IMR-90 (cell line): ENCODE measurements at regions not wholly inside any gene's neighbourhood (a gene's known extent, or its start where the extent isn't known, plus 50 kb on each side); places are given as distances from the start of the nearest gene placed in this dataset.

ENCODE experiments used
- ATAC-seq: fragments of 200-7000 bp; cut with Tn5 transposase; 2 replicates; pipeline ENCODE4 v1.9.1; 2020; ENCODE audit warnings: low read depth, mild to moderate bottlenecking, moderate library complexity
- BruUV-seq: library from RNA; stranded (reverse); fragments of 400-500 nt; replicated peaks from 2 replicates; lab custom pipeline; 2021; lab: Mats Ljungman, UMichigan
- CTCF ChIA-PET: fragments of 300-600 bp; formaldehyde crosslinking; extraction: SDS; loops from one replicate; lab custom pipeline; 2021; ENCODE audit warnings: antibody characterized with exemption; lab: Yijun Ruan, JAX
- POLR2A ChIA-PET: fragments of 300-600 bp; sonication (Branson Sonifier 250); formaldehyde crosslinking; loops from one replicate; lab custom pipeline; 2022; ENCODE audit warnings: antibody characterized with exemption; ENCODE audit not compliant: unreplicated experiment; lab: Charles Lee
- DNase-seq: peaks from one replicate; pipeline ENCODE4 v3.0.0; 2013
- H2AFZ ChIP-seq: replicated peaks from 2 replicates; pipeline ENCODE3; 2013; ENCODE audit warnings: low read length, mild to moderate bottlenecking; ENCODE audit not compliant: poor library complexity
- H2AK5ac ChIP-seq: 2 replicates; pipeline ENCODE4 v1.6.1; 2013; ENCODE audit warnings: low read depth, low read length, inconsistent platforms
- H2AK9ac ChIP-seq: replicated peaks from 2 replicates; pipeline ENCODE3; 2013; ENCODE audit warnings: mild to moderate bottlenecking, low read depth, low read length, moderate library complexity; ENCODE audit not compliant: poor library complexity
- H2BK120ac ChIP-seq: 2 replicates; pipeline ENCODE4 v1.6.1; 2013; ENCODE audit warnings: low read depth, low read length, inconsistent platforms
- H2BK15ac ChIP-seq: 3 replicates; pipeline ENCODE4 v1.6.1; 2013; ENCODE audit warnings: low read depth, low read length, inconsistent platforms
- H2BK20ac ChIP-seq: 2 replicates; pipeline ENCODE4 v1.6.1; 2013; ENCODE audit warnings: low read depth, mild to moderate bottlenecking, inconsistent platforms, low read length, moderate library complexity
- H2BK5ac ChIP-seq: 2 replicates; pipeline ENCODE4 v1.6.1; 2013; ENCODE audit warnings: mild to moderate bottlenecking, low read depth, low read length, inconsistent platforms; ENCODE audit not compliant: poor library complexity, severe bottlenecking
- H3K14ac ChIP-seq: replicated peaks from 2 replicates; pipeline ENCODE4 v1.6.1; 2013; ENCODE audit warnings: low read depth, low read length, inconsistent platforms
- H3K18ac ChIP-seq: 2 replicates; pipeline ENCODE4 v1.6.1; 2013; ENCODE audit warnings: low read depth, low read length, control low read depth
- H3K23ac ChIP-seq: 2 replicates; pipeline ENCODE4 v1.6.1; 2013; ENCODE audit warnings: low read depth, low read length, inconsistent platforms
- H3K27ac ChIP-seq: 2 replicates; pipeline ENCODE4 v1.5.1; 2013; ENCODE audit warnings: mild to moderate bottlenecking, control low read depth, low read length; ENCODE audit not compliant: insufficient read depth
- H3K27me3 ChIP-seq: 2 replicates; pipeline ENCODE4 v1.6.1; 2013; ENCODE audit warnings: low read length; ENCODE audit not compliant: control insufficient read depth, insufficient read depth
- H3K36me3 ChIP-seq: 2 replicates; pipeline ENCODE4 v1.6.1; 2013; ENCODE audit warnings: low read length, mixed read lengths; ENCODE audit not compliant: control insufficient read depth, insufficient read depth
- H3K4ac ChIP-seq: 2 replicates; pipeline ENCODE4 v1.6.1; 2013; ENCODE audit warnings: low read depth, low read length, inconsistent platforms
- H3K4me1 ChIP-seq: 2 replicates; pipeline ENCODE4 v1.6.1; 2013; ENCODE audit warnings: low read length, mixed read lengths; ENCODE audit not compliant: control insufficient read depth, insufficient read depth
- H3K4me2 ChIP-seq: 2 replicates; pipeline ENCODE4 v1.6.1; 2013; ENCODE audit warnings: low read depth, mild to moderate bottlenecking, control low read depth, low read length, moderate library complexity
- H3K4me3 ChIP-seq: 2 replicates; pipeline ENCODE4 v1.5.1; 2013; ENCODE audit warnings: low read depth, mild to moderate bottlenecking, control low read depth, low read length, moderate library complexity; ENCODE audit not compliant: insufficient read depth
- H3K56ac ChIP-seq: 2 replicates; pipeline ENCODE4 v1.6.1; 2013; ENCODE audit warnings: low read length, inconsistent platforms; ENCODE audit not compliant: insufficient read depth; ENCODE audit errors: extremely low read depth
- H3K79me1 ChIP-seq, 2 experiments: 2 replicates each; pipeline ENCODE4 v1.6.1; 2013; ENCODE audit warnings: low read length in 2 of 2, inconsistent platforms in 1 of 2, low read depth in 1 of 2
- H3K9ac ChIP-seq: 2 replicates; pipeline ENCODE4 v1.6.1; 2013; ENCODE audit warnings: low read depth, low read length, control low read depth
- H3K9me1 ChIP-seq: 2 replicates; pipeline ENCODE4 v1.6.1; 2013; ENCODE audit warnings: low read length, inconsistent platforms; ENCODE audit not compliant: insufficient read depth
- H3K9me3 ChIP-seq: 2 replicates; pipeline ENCODE4 v1.6.1; 2013; ENCODE audit warnings: low read length; ENCODE audit not compliant: control insufficient read depth, insufficient read depth
- H4K20me1 ChIP-seq: 2 replicates; pipeline ENCODE4 v1.6.1; 2013; ENCODE audit warnings: low read length, inconsistent platforms; ENCODE audit not compliant: insufficient read depth
- H4K5ac ChIP-seq: 2 replicates; pipeline ENCODE4 v1.6.1; 2013; ENCODE audit warnings: mild to moderate bottlenecking, low read depth, low read length, control low read depth
- H4K8ac ChIP-seq, 2 experiments: 2 replicates each; pipeline ENCODE4 v1.6.1; 2013; ENCODE audit warnings: low read depth in 2 of 2, low read length in 2 of 2, control low read depth in 1 of 2, inconsistent platforms in 1 of 2
- H4K91ac ChIP-seq: 2 replicates; pipeline ENCODE4 v1.6.1; 2013; ENCODE audit warnings: low read depth, low read length, inconsistent platforms; ENCODE audit not compliant: insufficient read depth
- CEBPB ChIP-seq: IDR thresholded peaks from 2 replicates; pipeline ENCODE4 v1.6.1; 2012; ENCODE audit warnings: low read depth, low read length, improper control_type of control experiment
- CHD1 ChIP-seq: IDR thresholded peaks from 2 replicates; pipeline ENCODE4 v1.6.1; 2012; ENCODE audit warnings: low read depth, low read length, improper control_type of control experiment
- ELK1 ChIP-seq: fragments of 150-350 bp; IDR thresholded peaks from 2 replicates; pipeline ENCODE4 v1.6.1; 2016; ENCODE audit warnings: low read depth, mild to moderate bottlenecking, low read length, moderate library complexity, borderline replicate concordance
- FOS ChIP-seq: fragments of 150-350 bp; IDR thresholded peaks from 2 replicates; pipeline ENCODE4 v1.6.1; 2016; ENCODE audit warnings: low read depth, low read length
- MAZ ChIP-seq: IDR thresholded peaks from 2 replicates; pipeline ENCODE4 v1.6.1; 2012; ENCODE audit warnings: low read depth, mild to moderate bottlenecking, low read length, improper control_type of control experiment, moderate library complexity, borderline replicate concordance
- NFE2L2 ChIP-seq: fragments of 150-350 bp; IDR thresholded peaks from 2 replicates; pipeline ENCODE4 v1.6.1; 2016; ENCODE audit warnings: low read depth, mild to moderate bottlenecking, low read length
- POLR2A ChIP-seq: IDR thresholded peaks from 2 replicates; pipeline ENCODE4 v1.6.1; 2012; ENCODE audit warnings: mild to moderate bottlenecking, low read depth, low read length
- RAD21 ChIP-seq: IDR thresholded peaks from 2 replicates; pipeline ENCODE4 v1.6.1; 2012; ENCODE audit warnings: low read length, improper control_type of control experiment
- RCOR1 ChIP-seq: IDR thresholded peaks from 2 replicates; pipeline ENCODE4 v1.6.1; 2012; ENCODE audit warnings: mild to moderate bottlenecking, low read length, improper control_type of control experiment; ENCODE audit not compliant: insufficient replicate concordance
- RFX5 ChIP-seq: IDR thresholded peaks from 2 replicates; pipeline ENCODE4 v1.8.0; 2012; ENCODE audit warnings: low read depth, mild to moderate bottlenecking, low read length, moderate library complexity
- SMC3 ChIP-seq: fragments of 150-350 bp; IDR thresholded peaks from 2 replicates; pipeline ENCODE4 v1.6.1; 2016; ENCODE audit warnings: low read depth, mild to moderate bottlenecking, antibody characterized with exemption, low read length, moderate library complexity
- WGBS, 2 experiments: methylation state at CpG; one replicate each; pipeline versions ENCODE4 v1.1.5 to v1.1.7; 2013; ENCODE audit warnings: missing lambda C conversion rate in 2 of 2; ENCODE audit not compliant: insufficient read length in 1 of 2; ENCODE audit errors: extremely low coverage in 2 of 2; 5-methylcytosine and 5-hydroxymethylcytosine counted together
- dilution Hi-C: fragments of 300-500 bp; cut with HindIII; formaldehyde crosslinking; loops from one replicate; pipeline ENCODE4 v1.14.3; 2018; ENCODE audit warnings: low sequenced_read_pairs; ENCODE audit not compliant: unreplicated experiment
- in situ Hi-C: fragments of 300-500 bp; cut with MboI; formaldehyde crosslinking; loops from 3 replicates; pipeline ENCODE4 v1.14.3; 2019; ENCODE audit warnings: low sequenced_read_pairs, inconsistent platforms, mixed read lengths
- intact Hi-C: fragments of 100-400 bp; cut with micrococcal nuclease; formaldehyde crosslinking; loops from 2 replicates; pipeline ENCODE4 v1.10.0; 2022

GRCh38 chr5:29935371-29935770, 1258.1 kb upstream of the CDH6 start:
- Histone ChIP-seq H3K79me1 (no peaks in the 10 kb centered on the region), H3K4ac (no peak overlapping the region), H2BK5ac (no peak overlapping the region), H2AFZ (no peak overlapping the region), H3K9me1 (no peaks in the 10 kb centered on the region), H2AK5ac (no peak overlapping the region), H3K9ac (no peak overlapping the region), H3K4me1 (no peaks in the 10 kb centered on the region), H3K23ac (no peak overlapping the region), H4K20me1 (no peaks in the 10 kb centered on the region), H2BK20ac (no peak overlapping the region), H2BK120ac (no peak overlapping the region), H3K14ac (no peak overlapping the region), H3K27ac (no peak overlapping the region), H3K18ac (no peak overlapping the region), H3K4me2 (no peak overlapping the region), H2AK9ac (no peak overlapping the region), H3K9me3 (peaks cover 4% of the 10 kb centered on the region), H2BK15ac (no peak overlapping the region), H3K36me3 (no peaks in the 10 kb centered on the region), H4K91ac (no peak overlapping the region), H4K5ac (no peak overlapping the region), H4K8ac (no peak overlapping the region), H3K56ac (no peak overlapping the region), H3K4me3 (no peak overlapping the region), H3K27me3 (no peaks in the 10 kb centered on the region)
- WGBS, 2 experiments, result no CpG with 5 or more reads among the region's 1 CpG
- BruUV-seq, result no TSS peak
- intact Hi-C loops (no loop called here), dilution Hi-C loops (no loop called here), in situ Hi-C loops (no loop called here)
- ChIA-PET POLR2A (no interaction called here), CTCF (no interaction called here)
- no peak for DNase-seq
- TF ChIP-seq MAZ (no peak), FOS (no peak), RCOR1 (no peak), ELK1 (no peak), RFX5 (no peak), CHD1 (no peak), POLR2A (no peak), RAD21 (no peak), SMC3 (no peak), NFE2L2 (no peak), CEBPB (no peak)
- ATAC-seq, result no peak
